ENCODE measurements at regions not wholly inside any gene's neighbourhood (a gene's known extent, or its start where the extent isn't known, plus 50 kb on each side); places are given as distances from the start of the nearest gene placed in this dataset.

DNA sequence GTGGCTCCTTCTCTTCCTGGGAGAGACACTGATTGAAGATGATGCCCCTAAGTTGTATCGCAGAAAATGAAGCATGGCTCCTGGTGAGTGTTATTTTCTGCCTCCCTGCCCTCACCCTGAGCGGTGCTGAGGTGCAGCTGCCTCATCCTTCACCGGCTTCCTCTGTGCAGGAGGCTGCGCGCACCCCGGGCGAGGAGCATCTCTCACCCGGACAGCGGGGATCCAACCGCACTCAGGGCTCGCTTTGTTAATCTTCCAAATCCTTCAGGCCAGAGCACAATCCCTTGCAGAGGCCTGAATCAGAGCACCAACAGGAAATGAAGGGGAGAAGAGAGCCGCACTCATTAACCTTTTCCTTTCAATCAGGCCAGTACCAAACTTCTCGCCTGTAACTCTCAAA, 910.3 kb downstream of the CCSER2 start:
- no peak for DNase-seq
- Histone ChIP-seq H3K4me1 (no peaks in the 10 kb centered on the region), H3K36me3 (no peaks in the 10 kb centered on the region), H3K9me3 (no peaks in the 10 kb centered on the region), H3K4me3 (no peak overlapping the region), H3K27ac (no peak overlapping the region), H3K27me3 (no peaks in the 10 kb centered on the region)
- TF ChIP-seq, protein P1, sequence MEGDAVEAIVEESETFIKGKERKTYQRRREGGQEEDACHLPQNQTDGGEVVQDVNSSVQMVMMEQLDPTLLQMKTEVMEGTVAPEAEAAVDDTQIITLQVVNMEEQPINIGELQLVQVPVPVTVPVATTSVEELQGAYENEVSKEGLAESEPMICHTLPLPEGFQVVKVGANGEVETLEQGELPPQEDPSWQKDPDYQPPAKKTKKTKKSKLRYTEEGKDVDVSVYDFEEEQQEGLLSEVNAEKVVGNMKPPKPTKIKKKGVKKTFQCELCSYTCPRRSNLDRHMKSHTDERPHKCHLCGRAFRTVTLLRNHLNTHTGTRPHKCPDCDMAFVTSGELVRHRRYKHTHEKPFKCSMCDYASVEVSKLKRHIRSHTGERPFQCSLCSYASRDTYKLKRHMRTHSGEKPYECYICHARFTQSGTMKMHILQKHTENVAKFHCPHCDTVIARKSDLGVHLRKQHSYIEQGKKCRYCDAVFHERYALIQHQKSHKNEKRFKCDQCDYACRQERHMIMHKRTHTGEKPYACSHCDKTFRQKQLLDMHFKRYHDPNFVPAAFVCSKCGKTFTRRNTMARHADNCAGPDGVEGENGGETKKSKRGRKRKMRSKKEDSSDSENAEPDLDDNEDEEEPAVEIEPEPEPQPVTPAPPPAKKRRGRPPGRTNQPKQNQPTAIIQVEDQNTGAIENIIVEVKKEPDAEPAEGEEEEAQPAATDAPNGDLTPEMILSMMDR (IDR thresholded peaks at IDR 0.05), result no peak
- TF ChIP-seq POLR2A (IDR thresholded peaks at IDR 0.05), result no peak
- intact Hi-C loops (cut with DNase I), result no loop called here
- 69 to 79% methylated on average over 2 to 7 of the region's 13 CpGs for WGBS, 2 donors

- WGBS, 2 donors, result 67 to 69% methylated on average over 5 of the region's 5 CpGs
- Histone ChIP-seq H3K27ac (no peak overlapping the region), H3K4me1 (no peaks in the 10 kb centered on the region), H3K9me3 (no peaks in the 10 kb centered on the region), H3K27me3 (no peaks in the 10 kb centered on the region), H3K4me3 (no peak overlapping the region), H3K36me3 (no peaks in the 10 kb centered on the region)
- intact Hi-C loops (cut with DNase I), result no loop called here
- no peak for DNase-seq
- no peak for TF ChIP-seq POLR2A (IDR thresholded peaks at IDR 0.05)
- TF ChIP-seq, protein P1 (IDR thresholded peaks at IDR 0.05), result no peak
These were observed 921.9 kb downstream of the CCSER2 start for GRCh38 chr10:85250304-85250703.

DNA sequence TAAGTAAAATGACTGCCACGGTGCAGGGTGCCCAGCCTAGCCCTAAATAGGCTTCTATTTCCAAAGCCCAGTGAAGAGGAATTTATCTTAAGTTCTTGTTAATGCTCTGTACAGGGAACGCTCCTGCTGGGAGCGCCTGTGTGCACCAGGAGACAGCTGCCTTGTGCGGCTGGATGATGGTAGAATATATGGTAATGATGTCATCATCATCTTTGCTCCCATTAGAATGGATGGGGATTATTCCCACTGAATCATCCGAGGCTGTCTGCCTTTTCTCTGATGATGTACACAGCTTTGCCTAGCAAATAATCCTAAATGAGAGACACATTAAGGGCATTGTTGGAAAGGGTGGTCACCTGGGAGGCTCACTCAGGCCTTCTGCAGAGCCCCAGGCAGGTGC, 928.1 kb downstream of the CCSER2 start:
- H3K4me1 ChIP-seq, result no peaks in the 10 kb centered on the region
- intact Hi-C loops (cut with DNase I), result no loop called here
- no peaks in the 10 kb centered on the region for H3K9me3 ChIP-seq
- no peaks in the 10 kb centered on the region for H3K27me3 ChIP-seq
- TF ChIP-seq POLR2A (IDR thresholded peaks at IDR 0.05), result no peak
- TF ChIP-seq, protein P1 (IDR thresholded peaks at IDR 0.05), result no peak
- 74 to 81% methylated on average over 5 of the region's 5 CpGs for WGBS, 2 donors
- no peak overlapping the region for H3K27ac ChIP-seq
- no peak for DNase-seq
- no peak overlapping the region for H3K4me3 ChIP-seq
- no peaks in the 10 kb centered on the region for H3K36me3 ChIP-seq

GRCh38 chr10:85259908-85260307, 931.5 kb downstream of the CCSER2 start:
- Histone ChIP-seq H3K27ac (no peak overlapping the region), H3K9me3 (no peaks in the 10 kb centered on the region), H3K4me3 (no peak overlapping the region), H3K4me1 (no peaks in the 10 kb centered on the region), H3K36me3 (no peaks in the 10 kb centered on the region), H3K27me3 (no peaks in the 10 kb centered on the region)
- TF ChIP-seq, protein P1 (IDR thresholded peaks at IDR 0.05), result no peak
- no peak for TF ChIP-seq POLR2A (IDR thresholded peaks at IDR 0.05)
- 50 to 51% methylated on average over 4 of the region's 4 CpGs for WGBS, 2 donors
- intact Hi-C loops (cut with DNase I), result no loop called here
- no peak for DNase-seq

DNA sequence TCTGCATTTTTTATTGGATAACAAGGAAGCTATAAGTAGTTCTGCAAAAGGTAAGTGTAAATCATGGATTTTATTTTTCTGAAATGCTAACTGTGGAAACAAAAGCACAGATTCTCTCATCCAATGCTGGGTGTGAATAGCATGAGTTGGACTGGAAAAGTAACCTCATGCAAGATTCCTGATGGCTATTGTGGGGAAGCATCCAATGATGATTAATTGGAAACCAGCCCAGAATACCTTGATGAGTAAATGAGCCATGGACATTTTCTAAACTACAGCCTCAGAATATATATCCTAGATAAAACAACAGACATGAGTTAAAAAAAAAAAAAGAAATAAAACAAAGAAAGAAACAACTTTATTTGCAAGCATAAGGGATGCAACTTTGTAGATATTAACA, 934.6 kb downstream of the CCSER2 start:
- H3K36me3 ChIP-seq, result no peaks in the 10 kb centered on the region
- H3K27ac ChIP-seq, result no peak overlapping the region
- H3K27me3 ChIP-seq, result no peaks in the 10 kb centered on the region
- TF ChIP-seq POLR2A (IDR thresholded peaks at IDR 0.05), result no peak
- TF ChIP-seq, protein P1 (IDR thresholded peaks at IDR 0.05), result no peak
- no peaks in the 10 kb centered on the region for H3K4me1 ChIP-seq
- no peak for DNase-seq
- no peaks in the 10 kb centered on the region for H3K9me3 ChIP-seq
- intact Hi-C loops (cut with DNase I), result no loop called here
- H3K4me3 ChIP-seq, result no peak overlapping the region
